ENCODE measurements at regions not wholly inside any gene's neighbourhood (a gene's known extent, or its start where the extent isn't known, plus 50 kb on each side); places are given as distances from the start of the nearest gene placed in this dataset.

GRCh38 chr7:97372882-97373281 is 255.4 kb downstream of the SDHAF3 start:
- Histone ChIP-seq H4K5ac (ENCODE audit: insufficient read length, low read depth, low read length) (no peak overlapping the region), H3K9ac (ENCODE audit: extremely low read depth, insufficient read length, low read length) (no peak overlapping the region), H3K14ac (ENCODE audit: insufficient read depth, low read length) (no peak overlapping the region), H3K27ac (ENCODE audit: insufficient read length, low read depth, low read length) (no peak overlapping the region), H3K4ac (ENCODE audit: low read depth, low read length) (no peak overlapping the region), H4K20me1 (ENCODE audit: control insufficient read depth, insufficient read depth, insufficient read length) (no peaks in the 10 kb centered on the region), H3K18ac (ENCODE audit: insufficient read length, low read depth, low read length) (no peak overlapping the region), H3K9me3 (ENCODE audit: control insufficient read depth, low read depth, low read length) (no peaks in the 10 kb centered on the region), H2AFZ (ENCODE audit: low read length) (no peak overlapping the region), H4K8ac (replicated peaks; ENCODE audit: insufficient read length, low read depth, low read length) (no peak overlapping the region), H3K79me2 (ENCODE audit: insufficient read depth, low read length) (no peaks in the 10 kb centered on the region), H3K79me1 (ENCODE audit: insufficient read depth, low read depth, low read length, poor library complexity, severe bottlenecking) (no peaks in the 10 kb centered on the region), H3K4me2 (ENCODE audit: insufficient read depth, insufficient read length, low read length) (no peak overlapping the region), H3K23ac (ENCODE audit: insufficient read length, low read depth, low read length) (no peak overlapping the region), H3T11ph (ENCODE audit: low read length) (no peak overlapping the region), H2BK120ac (ENCODE audit: low read depth, low read length, poor library complexity, severe bottlenecking) (no peak overlapping the region), H2BK5ac (ENCODE audit: insufficient read length, low read length) (no peak overlapping the region), H3K27me3 (ENCODE audit: insufficient read depth, low read length) (no peaks in the 10 kb centered on the region), H3K56ac (ENCODE audit: insufficient read length, low read depth, low read length) (no peak overlapping the region), H2AK5ac (ENCODE audit: insufficient read length, low read length) (no peak overlapping the region), H3K23me2 (ENCODE audit: insufficient read length, low read depth, low read length, poor library complexity, severe bottlenecking) (no peaks in the 10 kb centered on the region), H3K4me1 (ENCODE audit: insufficient read depth, low read length) (no peaks in the 10 kb centered on the region; the same call in 1 of the 2 replicates), H2BK20ac (ENCODE audit: low read depth, low read length, poor library complexity, severe bottlenecking) (no peak overlapping the region), H4K91ac (ENCODE audit: insufficient read length, low read depth, low read length) (no peak overlapping the region), H2BK15ac (ENCODE audit: low read depth, low read length) (no peak overlapping the region), H2BK12ac (ENCODE audit: insufficient read length, low read depth, low read length) (no peak overlapping the region)
- Mint-ChIP-seq H3K36me3 (ENCODE audit: insufficient read depth in 1 of 3, low read depth in 3 of 3) (no peaks in the 10 kb centered on the region; a peak in 1 of 7 replicates), H3K4me3 (no peak overlapping the region), H3K27ac (no peak overlapping the region), H3K4me1 (peaks cover 16 to 22% of the 10 kb centered on the region in 2 experiments), H3K9me3 (peaks cover 1 to 2% of the 10 kb centered on the region in 2 experiments; a peak in 3 of 5 replicates), H3K27me3 (ENCODE audit: low read depth) (no peaks in the 10 kb centered on the region)
- no peak for DNase-seq
- WGBS (ENCODE audit: extremely low coverage, insufficient read length, low lambda C conversion rate), result no CpG with 5 or more reads among the region's 3 CpGs
- TF ChIP-seq CTCF (conservative IDR thresholded peaks at IDR 0.05), result no peak
